ENCODE measurements at regions not wholly inside any gene's neighbourhood (a gene's known extent, or its start where the extent isn't known, plus 50 kb on each side); places are given as distances from the start of the nearest gene placed in this dataset.

GRCh38 chr1:170219163-170219562 is 73.4 kb downstream of the NTMT2 start:
- Histone ChIP-seq H3K4me1 (peaks cover 0 to 24% of the 10 kb centered on the region in 2 donors), H3K4me3 (no peak overlapping the region), H3K27me3 (no peaks in the 10 kb centered on the region), H3K36me3 (no peaks in the 10 kb centered on the region), H3K27ac (no peak overlapping the region), H3K9me3 (no peaks in the 10 kb centered on the region)
- TF ChIP-seq CTCF (IDR thresholded peaks at IDR 0.05) = no peak
- no peak for DNase-seq (ENCODE audit: low spot score)

GRCh38 chr1:170221031-170221430 is 75.3 kb downstream of the NTMT2 start:
- Histone ChIP-seq H3K36me3 (no peaks in the 10 kb centered on the region), H3K27me3 (no peaks in the 10 kb centered on the region), H3K9me3 (no peaks in the 10 kb centered on the region), H3K27ac (peak overlapping the region; percentile 24 to 57), H3K4me1 (peaks cover 0 to 24% of the 10 kb centered on the region in 2 donors), H3K4me3 (no peak overlapping the region)
- DNase-seq (ENCODE audit: low spot score) = peak; percentile 61
- TF ChIP-seq CTCF (IDR thresholded peaks at IDR 0.05) = no peak

- Histone ChIP-seq H3K27me3 (no peaks in the 10 kb centered on the region), H3K27ac (peak overlapping the region in 1 of 2 donors; percentile 57)
Observed at GRCh38 chr1:170221495-170221894, 75.7 kb downstream of the NTMT2 start.

GRCh38 chr1:170224469-170224868 is 78.7 kb downstream of the NTMT2 start:
- peaks cover 0 to 15% of the 10 kb centered on the region in 2 donors for H3K4me1 ChIP-seq
- H3K27ac ChIP-seq = peak overlapping the region in 1 of 2 donors; percentile 34
- no peak for TF ChIP-seq CTCF (IDR thresholded peaks at IDR 0.05)
- H3K36me3 ChIP-seq = no peaks in the 10 kb centered on the region
- no peaks in the 10 kb centered on the region for H3K27me3 ChIP-seq
- no peaks in the 10 kb centered on the region for H3K9me3 ChIP-seq
- H3K4me3 ChIP-seq = no peak overlapping the region
- no peak for DNase-seq (ENCODE audit: low spot score)

More at GRCh38 chr1:170221495-170221894, 75.7 kb downstream of the NTMT2 start:
- no peaks in the 10 kb centered on the region for H3K36me3 ChIP-seq
- H3K9me3 ChIP-seq = no peaks in the 10 kb centered on the region
- no peak for DNase-seq (ENCODE audit: low spot score)
- no peak overlapping the region for H3K4me3 ChIP-seq
- TF ChIP-seq CTCF (IDR thresholded peaks at IDR 0.05) = no peak
- H3K4me1 ChIP-seq = peaks cover 0 to 24% of the 10 kb centered on the region in 2 donors

GRCh38 chr1:170225781-170226530 is 80.2 kb downstream of the NTMT2 start:
- Histone ChIP-seq H3K27ac (no peak overlapping the region), H3K36me3 (no peaks in the 10 kb centered on the region), H3K4me1 (peaks cover 0 to 4% of the 10 kb centered on the region in 2 donors), H3K4me3 (no peak overlapping the region), H3K9me3 (no peaks in the 10 kb centered on the region), H3K27me3 (no peaks in the 10 kb centered on the region)
- DNase-seq (ENCODE audit: low spot score) = no peak
- TF ChIP-seq CTCF (IDR thresholded peaks at IDR 0.05) = no peak

- no peaks in the 10 kb centered on the region for H3K4me1 ChIP-seq
- H3K27ac ChIP-seq = no peak overlapping the region
- H3K4me3 ChIP-seq = no peak overlapping the region
- no peak for DNase-seq (ENCODE audit: low spot score)
- H3K9me3 ChIP-seq = no peaks in the 10 kb centered on the region
- no peak for TF ChIP-seq CTCF (IDR thresholded peaks at IDR 0.05)
- no peaks in the 10 kb centered on the region for H3K36me3 ChIP-seq
- H3K27me3 ChIP-seq = no peaks in the 10 kb centered on the region
Observed at GRCh38 chr1:170226767-170227166, 81.0 kb downstream of the NTMT2 start.
